ENCODE measurements at regions not wholly inside any gene's neighbourhood (a gene's known extent, or its start where the extent isn't known, plus 50 kb on each side); places are given as distances from the start of the nearest gene placed in this dataset.
A peak's percentile ranks its signal among the peaks of the same experiment; 100 is the strongest.
"Not testable (repeated sequence)": the region's sequence is repeated elsewhere in the genome, so short reads cannot be mapped to it uniquely, and the experiment has no call there.

DNA sequence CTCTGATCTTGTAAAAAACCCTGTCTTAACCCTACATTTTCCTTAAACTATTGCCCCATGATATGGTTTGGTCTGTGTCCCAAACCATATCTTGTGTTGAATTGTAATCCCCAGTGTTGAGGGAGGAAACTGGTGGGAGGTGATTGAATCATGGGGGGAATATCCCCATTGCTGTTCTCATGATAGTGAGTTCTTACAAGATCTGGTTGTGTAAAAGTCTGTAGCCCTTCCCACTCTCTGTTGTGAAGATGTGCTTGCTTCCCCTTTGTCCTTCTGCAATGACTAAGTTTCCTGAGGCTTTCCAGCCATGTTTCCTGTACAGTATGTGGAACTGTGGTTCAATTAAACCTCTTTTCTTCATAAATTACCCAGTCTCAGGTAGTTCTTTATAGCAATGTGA, 881.4 kb downstream of the DIPK2A start:
- no peak for DNase-seq

DNA sequence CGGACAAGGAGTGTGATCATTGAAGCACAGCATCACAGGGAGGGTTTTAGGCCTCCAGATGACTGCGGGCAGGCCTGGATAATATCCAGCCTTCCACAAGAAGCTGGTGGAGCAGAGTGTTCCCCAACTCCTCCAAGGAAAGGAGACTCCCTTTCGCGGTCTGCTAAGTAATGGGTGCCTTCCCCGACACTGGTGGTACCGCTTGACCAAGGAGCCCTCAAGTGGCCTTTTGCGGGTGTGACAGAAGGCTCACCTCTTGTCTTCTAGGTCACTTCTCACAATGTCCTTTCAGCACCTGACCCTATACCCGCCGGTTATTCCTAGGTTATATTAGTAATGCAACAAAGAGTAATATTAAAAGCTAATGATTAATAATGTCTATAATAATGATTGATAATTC, 882.4 kb downstream of the DIPK2A start:
- DNase-seq = not testable (repeated sequence)

DNA sequence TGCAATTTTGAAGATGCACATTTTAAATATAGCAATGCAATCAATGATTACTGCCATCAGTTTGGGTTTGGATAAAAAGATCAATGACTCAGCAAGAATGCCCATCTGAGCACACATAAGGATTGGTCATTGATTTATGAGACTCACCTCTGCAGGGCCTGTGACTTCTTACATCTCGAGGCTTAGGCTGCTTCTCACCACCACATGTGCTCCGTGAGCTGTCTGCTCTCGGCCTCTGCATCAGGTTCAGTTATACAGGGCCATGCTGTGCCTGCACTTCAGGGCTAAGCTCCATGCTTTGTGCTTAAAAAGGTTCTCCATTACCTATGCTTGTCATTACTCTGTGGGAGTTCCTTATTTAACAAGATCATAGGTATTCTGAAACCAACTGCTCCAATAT, 887.5 kb downstream of the DIPK2A start:
- DNase-seq = peak in 1 of 2 experiments; percentile 8

DNA sequence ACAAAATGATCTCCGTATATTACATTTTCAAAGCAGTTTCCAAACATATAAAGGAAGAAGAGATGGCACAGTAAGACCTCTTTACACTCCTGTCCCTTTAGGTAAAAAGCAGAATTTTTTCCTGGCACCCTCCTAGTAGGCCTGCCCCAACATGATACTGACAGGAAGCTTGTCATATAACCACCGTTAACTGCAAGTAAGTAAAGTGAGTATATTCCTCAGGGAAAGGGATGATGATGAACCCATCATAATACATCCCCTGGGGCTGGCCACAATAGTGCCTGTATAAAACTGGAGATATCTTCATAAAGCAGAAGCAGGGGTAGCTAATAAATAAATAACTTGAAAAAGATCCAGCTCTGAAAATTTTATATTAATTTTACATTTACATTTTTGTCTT, 893.0 kb downstream of the DIPK2A start:
- no peak for DNase-seq

DNA sequence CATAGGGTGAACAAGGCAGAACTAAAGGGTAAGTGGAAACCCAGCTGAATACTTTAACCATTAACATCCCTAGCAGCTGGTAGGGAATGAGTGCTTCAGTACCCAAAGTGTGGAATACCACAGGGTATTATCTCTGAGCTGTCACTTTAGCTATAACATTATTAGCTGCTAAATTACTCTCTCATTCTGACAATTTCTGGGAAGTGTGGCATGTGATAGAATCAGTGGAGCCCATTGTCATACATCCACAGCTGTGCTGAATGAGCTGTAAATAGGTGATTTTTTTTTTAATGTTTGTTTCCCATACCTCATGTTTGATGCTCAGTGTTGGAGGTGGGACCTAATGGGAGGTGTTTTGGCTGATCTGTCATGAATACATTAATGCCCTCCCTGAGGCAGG, 894.3 kb downstream of the DIPK2A start:
- no peak for DNase-seq

DNA sequence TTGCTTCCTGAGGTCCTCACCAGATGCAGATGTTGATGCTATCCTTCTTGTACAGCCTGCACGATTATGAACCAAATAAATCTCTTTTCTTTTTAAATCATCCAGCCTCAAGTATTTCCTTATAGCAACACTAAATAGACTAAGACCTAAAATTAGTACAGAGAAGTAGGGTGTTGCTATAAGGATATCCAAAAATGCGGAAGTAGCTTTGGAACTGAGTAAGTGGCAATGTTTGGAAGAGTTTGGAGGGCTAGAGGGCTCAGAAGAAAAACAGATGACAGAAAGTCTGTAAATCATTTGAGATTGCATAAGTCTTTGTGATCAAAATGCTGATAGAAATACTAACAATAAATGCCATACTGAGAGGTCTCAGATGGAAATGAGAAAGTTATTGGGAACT, 894.9 kb downstream of the DIPK2A start:
- no peak for DNase-seq

DNA sequence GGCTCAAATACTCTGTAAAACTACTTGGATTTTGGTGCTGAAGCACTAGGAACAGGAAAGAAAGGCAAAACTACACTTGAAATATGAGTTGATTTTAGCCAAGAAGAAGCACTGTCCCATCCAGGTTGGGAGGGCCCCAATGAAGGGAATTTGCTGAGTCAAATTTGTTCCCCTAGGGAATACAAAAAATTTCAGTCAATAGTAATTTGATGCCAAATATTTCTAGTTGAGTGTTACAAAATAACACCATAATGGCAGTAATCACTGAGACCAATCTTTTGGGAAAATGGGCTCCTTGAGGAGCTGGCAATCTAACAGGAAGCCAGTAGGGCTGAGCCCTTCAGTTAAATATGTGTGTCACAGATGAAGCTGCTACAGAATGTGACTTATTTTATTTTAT, 896.9 kb downstream of the DIPK2A start:
- no peak for DNase-seq

DNA sequence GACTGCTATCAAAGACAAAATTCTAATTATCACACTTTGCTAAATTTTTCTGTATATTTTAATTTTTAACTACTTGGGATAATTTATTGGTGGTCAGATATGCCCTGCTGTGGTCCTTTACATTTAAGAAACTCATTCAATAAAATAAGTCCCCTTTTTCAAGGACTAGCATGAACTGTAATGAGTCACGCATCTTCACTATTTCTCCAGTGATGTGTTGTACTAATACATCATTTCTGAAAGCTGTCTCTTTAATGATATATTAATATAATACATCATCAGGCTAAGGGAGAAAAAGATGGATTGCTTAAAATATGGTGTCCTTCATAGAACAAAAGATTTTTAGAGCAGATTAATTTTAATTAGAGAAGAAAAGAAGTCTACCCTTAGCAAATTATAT, 901.4 kb downstream of the DIPK2A start:
- no peak for DNase-seq

DNA sequence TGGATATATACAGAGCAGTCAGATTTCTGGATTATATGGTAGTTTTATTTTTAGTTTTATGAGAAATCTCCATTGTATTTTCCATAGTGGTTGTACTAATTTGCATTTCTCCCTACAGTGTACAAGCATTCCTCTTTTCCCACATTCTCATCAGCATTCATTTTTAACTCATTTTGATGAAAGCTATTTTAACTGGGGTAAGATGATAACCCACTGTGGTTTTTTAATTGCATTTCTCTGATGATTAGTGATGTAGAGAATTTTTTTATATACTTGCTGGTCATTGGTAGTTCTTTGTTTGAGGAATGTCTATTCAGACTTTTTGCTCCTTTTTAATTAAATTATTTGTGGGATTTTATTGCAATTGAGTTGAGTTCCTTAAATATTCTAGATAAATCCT, 903.6 kb downstream of the DIPK2A start:
- DNase-seq = no peak

DNA sequence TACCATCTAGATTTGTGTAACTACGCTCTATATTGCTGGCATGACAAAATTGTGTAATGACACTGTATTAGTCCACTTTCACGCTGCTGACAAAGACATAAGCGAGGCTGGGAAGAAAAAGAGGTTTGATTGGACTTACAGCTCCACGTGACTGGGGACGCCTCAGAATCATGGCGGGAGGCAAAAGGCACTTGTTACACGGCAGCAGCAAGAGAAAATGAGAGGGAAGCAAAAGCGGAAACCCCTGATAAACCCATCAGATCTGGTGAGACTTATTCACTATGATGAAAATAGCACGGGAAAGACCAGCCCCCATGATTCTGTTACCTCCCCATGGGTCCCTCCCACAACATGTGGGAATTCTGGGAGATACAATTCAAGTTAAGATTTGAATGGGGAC, 905.7 kb downstream of the DIPK2A start:
- no peak for DNase-seq

DNA sequence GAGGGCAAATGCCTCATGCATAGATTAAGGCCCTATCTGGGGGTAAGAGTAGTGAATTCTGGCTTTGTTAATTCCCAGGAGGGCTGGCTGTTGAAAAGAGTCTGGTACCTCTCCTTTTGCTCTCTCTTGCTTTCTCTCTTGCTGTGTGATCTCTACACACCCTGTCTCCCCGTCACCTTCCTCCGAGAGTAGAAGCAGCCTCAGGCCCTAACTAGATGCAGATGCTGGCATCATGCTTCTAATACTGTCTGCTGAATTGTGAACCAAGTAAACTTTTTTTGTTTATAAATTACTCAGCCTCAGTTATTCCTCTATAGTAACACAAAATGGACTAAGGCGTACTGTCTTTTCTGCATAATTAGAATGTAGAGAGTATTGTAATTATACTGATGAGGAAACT, 908.1 kb downstream of the DIPK2A start:
- no peak for DNase-seq

DNA sequence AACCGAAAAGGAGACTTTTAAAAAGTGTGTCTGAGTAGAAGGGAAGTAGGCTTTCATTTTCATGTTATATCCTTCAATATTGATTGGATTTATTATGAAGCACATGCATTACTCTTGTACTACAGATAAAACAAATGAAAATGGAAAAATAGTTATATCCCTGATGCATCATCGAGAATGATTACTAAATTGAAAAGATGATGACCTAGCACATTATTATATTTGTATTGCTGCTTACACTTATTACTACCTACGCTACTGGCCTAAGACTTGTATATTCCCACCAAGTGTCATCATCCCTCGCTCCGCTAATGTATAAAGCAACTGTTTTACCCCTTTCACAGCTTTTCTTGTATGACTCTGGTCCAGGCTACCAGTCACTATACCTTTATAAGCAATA, 922.4 kb downstream of the DIPK2A start:
- DNase-seq = no peak

DNA sequence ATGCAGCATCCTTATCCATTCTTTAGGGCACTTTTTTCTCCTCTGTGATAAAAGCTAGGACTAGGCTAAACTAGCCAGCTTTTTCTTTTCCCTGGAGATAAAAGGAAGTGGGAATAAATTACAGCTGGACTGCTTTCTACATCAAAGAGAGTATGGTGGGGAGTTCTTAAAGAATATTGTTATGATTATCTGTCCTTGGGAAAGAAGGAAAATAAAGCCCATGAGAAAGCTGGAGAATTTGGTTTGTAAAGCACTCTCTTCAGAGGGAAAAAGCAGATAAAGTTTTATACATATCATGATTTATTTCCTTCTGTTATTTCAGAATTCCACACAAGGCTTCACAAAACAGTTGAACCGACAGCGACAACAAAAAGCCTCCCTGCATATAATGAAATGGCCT, 923.0 kb downstream of the DIPK2A start:
- DNase-seq = no peak

DNA sequence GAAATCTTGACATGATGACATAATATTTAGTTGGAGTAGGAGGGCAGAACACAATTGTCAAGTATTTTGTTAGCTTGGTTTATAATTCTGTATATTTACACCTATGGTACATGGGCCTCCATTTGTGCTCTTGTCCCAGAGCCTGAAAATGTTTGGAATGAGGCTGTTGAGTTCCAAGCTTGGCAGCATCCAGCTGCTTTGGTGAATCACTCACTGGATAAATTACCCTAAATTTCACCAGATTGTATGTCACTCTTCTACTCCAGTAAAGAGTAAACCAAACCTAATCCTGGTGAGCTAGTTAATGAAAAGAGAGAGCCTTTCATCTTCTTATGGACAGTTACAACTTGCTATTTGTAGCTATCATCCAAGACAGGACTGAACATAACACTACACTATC, 928.7 kb downstream of the DIPK2A start:
- DNase-seq = no peak

DNA sequence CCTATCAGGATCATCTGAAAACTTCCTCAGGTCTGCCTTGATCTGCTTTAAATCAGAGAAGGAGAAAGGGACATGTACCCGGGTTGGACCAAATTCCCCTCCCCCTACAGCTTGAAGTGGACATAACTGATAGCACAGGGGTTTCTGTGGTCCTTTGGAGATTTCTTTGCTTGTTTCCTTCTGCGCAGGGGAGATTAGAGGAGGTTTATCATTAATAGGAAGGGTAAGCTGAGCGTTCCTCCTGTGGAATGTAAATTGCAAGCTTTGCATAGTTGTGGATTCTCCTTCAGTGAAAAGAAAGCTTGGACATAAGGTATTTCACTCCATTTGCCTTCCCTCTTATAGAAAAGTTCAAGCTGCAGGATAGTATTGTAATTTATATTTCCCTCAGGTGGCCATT, 936.0 kb downstream of the DIPK2A start:
- not testable (repeated sequence) for DNase-seq

DNA sequence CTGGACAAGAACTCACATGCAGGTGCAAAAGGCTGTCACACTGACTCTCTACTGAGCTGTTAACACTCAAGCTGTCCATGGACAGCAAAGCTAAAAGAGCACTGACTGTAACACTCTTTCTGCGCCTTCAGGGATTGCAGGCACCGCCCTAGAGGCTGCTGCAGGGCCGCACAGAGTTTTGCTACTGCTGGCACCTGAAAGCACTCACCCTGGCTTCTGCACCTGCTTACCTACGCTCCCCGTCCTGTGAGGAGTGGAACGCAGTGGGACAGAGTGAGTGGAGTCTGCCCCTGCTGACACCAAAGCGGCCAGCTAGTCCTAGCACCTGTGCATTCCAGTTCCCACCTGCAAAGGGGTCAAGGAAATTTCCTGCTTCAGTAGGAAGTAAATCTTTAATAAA, 941.3 kb downstream of the DIPK2A start:
- no peak for DNase-seq

DNA sequence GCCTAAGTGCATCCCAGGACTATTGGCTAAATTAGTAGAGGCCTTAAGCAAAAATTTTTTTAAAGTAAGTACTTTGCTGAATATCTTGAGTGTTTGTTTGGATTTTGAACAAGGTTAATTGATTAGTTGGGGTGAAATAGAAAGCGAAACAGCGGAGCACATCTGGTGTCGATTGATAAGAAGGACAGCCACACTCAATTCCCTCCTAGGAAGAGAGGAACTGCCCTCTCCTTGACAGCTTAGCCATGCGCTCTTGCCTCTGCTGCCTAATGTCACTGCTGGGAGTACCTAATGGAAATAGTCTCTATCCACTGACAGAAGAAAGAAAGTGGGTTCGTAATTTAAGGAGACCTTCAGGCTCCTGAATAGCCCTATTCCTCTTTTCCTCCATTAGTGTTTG, 943.6 kb downstream of the DIPK2A start:
- no peak for DNase-seq

DNA sequence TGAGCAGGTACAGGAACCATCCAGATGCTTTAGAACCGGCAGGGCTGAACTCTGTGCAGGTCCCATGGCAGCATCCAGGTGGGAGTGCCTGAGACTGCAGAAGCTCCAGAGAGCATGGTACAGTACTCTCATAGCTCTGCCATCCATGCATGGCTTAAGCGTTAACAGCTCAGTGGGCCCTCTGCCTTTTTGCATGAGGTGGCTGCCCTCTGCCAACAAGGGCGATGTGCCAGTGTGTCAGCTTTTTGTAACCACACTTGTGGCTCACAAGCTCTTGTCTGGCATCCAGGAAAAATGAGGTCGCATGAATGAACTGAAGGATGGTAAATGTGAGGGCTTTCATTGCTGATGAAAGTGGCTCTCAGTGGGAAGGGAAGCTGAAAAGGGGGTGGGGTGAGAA, 950.1 kb downstream of the DIPK2A start:
- DNase-seq = no peak

DNA sequence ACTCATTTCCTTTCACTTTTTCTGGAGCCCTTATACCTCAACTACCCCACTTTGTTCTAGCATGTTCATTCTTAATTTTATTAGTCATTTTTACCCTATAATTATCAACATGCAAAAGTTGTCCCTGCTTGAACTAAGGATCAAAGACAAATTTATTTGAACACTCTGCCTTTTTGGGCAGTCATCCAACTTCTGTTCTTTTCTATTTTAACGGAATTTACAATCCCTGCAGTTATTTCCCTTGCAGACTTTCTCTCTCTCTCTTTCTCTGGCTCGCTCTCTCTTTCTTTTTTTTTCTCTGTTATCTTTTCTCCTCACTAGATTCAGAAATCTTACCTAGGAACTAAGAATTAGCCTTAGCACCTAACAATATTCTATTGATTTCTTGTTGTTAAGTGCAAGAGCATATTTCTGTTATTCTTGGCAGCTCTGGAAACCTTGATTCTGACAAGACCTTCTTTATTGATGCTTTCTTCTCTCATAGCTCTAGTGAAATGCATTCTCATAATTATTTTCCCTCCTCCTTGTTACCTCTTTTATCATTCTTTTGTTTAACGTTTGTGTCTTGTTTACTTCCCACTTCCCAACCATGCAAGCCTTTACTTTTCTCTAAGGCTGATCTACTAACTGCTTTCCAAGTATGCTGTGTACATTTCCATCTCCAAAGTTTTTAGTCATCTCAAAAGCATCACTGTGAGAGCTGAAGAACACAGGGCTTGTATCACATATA, 951.6 kb downstream of the DIPK2A start:
- DNase-seq = no peak

DNA sequence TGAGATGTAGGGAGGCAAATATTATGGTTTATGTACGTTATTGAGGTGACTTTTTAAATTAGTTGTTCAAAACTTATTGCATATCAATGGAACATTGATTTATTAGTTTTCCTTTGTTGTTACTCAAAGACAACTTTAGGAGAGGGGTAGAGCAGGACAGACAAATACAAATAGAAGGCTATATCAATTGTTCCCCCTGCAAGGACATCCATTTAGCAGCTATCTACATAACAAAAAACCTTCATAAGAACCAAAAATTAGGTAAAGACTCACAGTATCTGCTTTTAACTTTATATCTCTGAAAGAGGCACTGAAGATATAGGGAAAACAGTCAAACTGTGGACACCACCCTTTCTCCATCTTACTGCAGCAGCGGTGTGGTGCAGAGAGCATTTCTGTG, 958.8 kb downstream of the DIPK2A start:
- no peak for DNase-seq

DNA sequence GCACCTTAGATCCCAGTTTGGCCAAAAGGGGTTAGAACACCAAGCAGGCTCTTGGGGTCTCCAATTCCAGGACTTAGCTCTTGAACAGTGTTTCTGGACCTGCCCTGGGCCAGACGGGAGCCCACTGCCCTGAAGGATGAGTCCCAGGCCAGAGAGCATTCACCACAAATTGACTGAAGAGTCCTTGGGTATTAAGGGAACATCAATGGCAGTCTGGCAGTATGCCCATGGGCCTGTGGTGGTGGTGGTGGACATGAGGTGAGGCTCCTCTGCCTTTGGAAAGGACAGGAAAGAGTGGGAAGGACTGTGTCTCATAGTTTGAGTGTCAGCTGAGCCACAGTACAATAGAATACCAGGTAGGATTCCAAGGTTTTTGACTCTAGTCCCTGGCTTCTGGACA, 960.0 kb downstream of the DIPK2A start:
- DNase-seq = no peak

DNA sequence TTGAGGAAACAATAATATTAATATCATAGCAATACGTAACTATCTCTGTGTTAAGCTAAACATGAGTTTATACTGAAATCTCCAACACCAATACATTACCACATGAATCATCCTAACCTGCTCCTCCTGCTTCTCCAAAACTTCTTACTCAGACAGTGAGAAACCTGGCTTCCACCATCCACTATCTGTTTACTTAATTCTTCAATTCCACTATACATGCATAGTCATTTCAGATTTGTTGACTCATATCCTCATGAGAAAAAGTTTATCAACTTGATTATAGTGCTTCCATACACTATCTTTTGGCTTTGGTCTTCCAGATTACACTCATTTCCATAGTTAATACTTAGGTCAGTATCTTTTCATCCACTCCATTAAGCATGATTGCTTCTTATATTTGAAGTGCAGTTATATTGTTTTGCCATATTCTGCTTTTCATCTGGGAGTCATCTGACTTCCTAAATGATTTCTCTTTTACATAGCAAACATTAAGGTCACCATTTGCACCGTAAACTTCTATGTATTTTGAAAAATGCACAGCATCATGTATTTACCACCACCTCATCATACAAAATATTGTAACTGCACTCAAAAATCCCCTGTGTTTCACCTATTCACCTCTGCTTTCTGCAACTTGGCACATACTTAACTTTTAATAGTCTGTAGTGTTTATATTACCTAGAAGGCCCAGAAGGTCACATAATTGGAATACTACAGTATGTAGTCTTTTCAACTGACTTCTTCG, 970.6 kb downstream of the DIPK2A start:
- DNase-seq = no peak

DNA sequence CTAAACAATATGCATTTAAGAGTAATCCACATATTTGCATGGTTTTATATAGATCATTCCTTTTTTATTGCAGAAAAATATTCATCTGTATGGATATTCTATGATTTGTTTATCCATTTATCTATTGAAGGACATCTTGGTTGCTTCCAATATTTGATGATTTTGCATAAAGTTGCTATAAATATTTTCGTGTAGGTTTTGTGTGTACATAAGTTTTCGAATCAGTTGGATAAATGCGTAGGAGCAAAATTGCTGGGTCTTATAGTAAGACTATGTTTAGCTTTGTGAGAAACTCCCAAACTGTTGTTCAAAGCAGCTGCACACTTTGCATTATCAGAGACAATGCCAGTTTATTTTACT, 971.2 kb downstream of the DIPK2A start:
- no peak for DNase-seq

DNA sequence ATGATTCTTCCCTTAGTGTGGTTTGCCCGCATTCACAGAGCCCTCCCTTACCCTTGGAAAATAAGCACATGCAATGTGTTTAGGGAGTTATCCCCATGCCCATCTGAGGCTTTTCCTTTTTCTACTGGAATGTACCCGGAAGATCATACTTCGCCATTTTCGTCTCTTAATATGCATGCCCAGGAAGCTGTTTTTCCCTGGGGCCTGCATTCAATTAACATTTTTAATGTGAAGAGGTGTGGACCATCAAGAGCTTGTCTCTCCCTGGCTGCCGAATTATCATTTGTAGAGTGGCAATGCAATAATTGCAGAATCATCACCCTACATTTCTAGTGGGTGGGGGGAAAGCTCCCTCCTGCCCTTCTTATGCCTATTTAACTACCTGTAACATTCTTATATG, 976.3 kb downstream of the DIPK2A start:
- no peak for DNase-seq

DNA sequence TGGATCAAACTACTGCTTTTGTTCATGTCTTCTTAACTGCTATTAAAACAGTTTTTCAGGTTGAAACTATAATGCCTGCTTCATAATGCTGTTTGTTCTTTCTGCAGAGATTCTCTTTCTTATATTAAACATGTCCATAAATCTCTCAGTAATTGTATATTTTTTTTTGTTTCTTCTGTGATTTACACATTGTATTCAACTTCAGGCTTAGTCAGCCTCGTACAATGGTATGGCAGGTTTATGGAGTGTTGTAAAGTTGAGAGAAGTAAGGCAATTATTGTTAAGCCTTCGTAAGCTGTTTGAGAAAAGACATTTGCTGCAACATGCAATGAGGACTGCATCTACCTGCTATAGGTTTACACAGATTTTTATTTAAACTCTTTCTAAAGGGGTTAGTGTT, 977.1 kb downstream of the DIPK2A start:
- no peak for DNase-seq
